K562 (cell line): ENCODE measurements at regions not wholly inside any gene's neighbourhood (a gene's known extent, or its start where the extent isn't known, plus 50 kb on each side); places are given as distances from the start of the nearest gene placed in this dataset.
A peak's percentile ranks its signal among the peaks of the same experiment; 100 is the strongest.

Experiments used
- C11orf30 ChIP-seq: fragments of 450-650 bp; IDR thresholded peaks from 2 replicates; pipeline ENCODE4 v1.6.1; 2016; ENCODE audit warnings: low read depth, mild to moderate bottlenecking
- MAFF ChIP-seq: IDR thresholded peaks from 2 replicates; pipeline ENCODE4 v1.6.1; 2012; ENCODE audit warnings: low read length, improper control_type of control experiment
- MAFG ChIP-seq: fragments of 450-650 bp; conservative IDR thresholded peaks from 2 replicates; pipeline ENCODE4 v1.6.1; 2016; ENCODE audit warnings: missing genetic modification characterization, missing compliant biosample characterization
- MAFK ChIP-seq: IDR thresholded peaks from 2 replicates; pipeline ENCODE4 v1.6.1; 2011; ENCODE audit warnings: low read length, improper control_type of control experiment
- TFAP4 ChIP-seq: sonication (generic); formaldehyde crosslinking; IDR thresholded peaks from 2 replicates; pipeline ENCODE4 v1.8.0; 2022; ENCODE audit warnings: missing genetic modification reagents, mild to moderate bottlenecking, moderate library complexity, borderline replicate concordance
- ZBTB17 ChIP-seq: fragments of 450-650 bp; formaldehyde crosslinking; IDR thresholded peaks from 2 replicates; pipeline ENCODE4 v1.4.0; 2020; ENCODE audit warnings: mild to moderate bottlenecking
- ZNF316 ChIP-seq: fragments of 450-650 bp; IDR thresholded peaks from 2 replicates; pipeline ENCODE4 v1.6.1; 2016
- TF ChIP-seq, protein P1 (sequence below): fragments of 250-450 bp; sonication (Bioruptor Pico); IDR thresholded peaks from 2 replicates; pipeline ENCODE4 v1.5.0; 2021
- TF ChIP-seq, protein P2 (sequence below): IDR thresholded peaks from 2 replicates; pipeline ENCODE4 v1.6.1; 2011; ENCODE audit warnings: borderline replicate concordance, low read depth, mild to moderate bottlenecking, moderate library complexity, low read length; ENCODE audit not compliant: insufficient read depth, poor library complexity, severe bottlenecking

DNA sequence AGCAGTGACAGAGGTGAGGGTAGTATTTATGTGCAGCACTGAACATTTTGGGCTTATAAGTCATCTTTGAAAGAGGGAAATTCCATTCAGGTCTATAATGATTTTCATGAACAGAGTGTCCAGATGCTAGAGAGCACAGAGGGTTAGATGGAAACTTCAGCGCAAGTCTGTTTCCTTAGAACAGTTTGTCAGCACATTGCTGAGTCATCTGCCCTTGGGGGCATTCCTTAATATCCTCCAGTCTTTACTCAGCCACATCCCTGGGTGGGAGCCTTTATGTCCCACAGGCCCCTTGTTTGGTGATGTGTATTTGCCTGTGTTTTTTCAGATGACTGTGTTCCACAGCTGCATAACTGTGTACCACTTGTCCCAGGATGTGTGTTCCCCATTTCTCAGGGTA, 138.5 kb upstream of the S1PR3 start (continued):
- TF ChIP-seq, protein P1, sequence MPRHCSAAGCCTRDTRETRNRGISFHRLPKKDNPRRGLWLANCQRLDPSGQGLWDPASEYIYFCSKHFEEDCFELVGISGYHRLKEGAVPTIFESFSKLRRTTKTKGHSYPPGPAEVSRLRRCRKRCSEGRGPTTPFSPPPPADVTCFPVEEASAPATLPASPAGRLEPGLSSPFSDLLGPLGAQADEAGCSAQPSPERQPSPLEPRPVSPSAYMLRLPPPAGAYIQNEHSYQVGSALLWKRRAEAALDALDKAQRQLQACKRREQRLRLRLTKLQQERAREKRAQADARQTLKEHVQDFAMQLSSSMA: no peak
- TF ChIP-seq, protein P2, sequence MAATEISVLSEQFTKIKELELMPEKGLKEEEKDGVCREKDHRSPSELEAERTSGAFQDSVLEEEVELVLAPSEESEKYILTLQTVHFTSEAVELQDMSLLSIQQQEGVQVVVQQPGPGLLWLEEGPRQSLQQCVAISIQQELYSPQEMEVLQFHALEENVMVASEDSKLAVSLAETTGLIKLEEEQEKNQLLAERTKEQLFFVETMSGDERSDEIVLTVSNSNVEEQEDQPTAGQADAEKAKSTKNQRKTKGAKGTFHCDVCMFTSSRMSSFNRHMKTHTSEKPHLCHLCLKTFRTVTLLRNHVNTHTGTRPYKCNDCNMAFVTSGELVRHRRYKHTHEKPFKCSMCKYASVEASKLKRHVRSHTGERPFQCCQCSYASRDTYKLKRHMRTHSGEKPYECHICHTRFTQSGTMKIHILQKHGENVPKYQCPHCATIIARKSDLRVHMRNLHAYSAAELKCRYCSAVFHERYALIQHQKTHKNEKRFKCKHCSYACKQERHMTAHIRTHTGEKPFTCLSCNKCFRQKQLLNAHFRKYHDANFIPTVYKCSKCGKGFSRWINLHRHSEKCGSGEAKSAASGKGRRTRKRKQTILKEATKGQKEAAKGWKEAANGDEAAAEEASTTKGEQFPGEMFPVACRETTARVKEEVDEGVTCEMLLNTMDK: no peak
- TF ChIP-seq C11orf30: peak; percentile 82
- TF ChIP-seq MAFF: peak; percentile 52
- peak; percentile 77 for TF ChIP-seq ZNF316
- TF ChIP-seq TFAP4 (CRISPR knock-in tag): no peak
- TF ChIP-seq MAFK: peak; percentile 52; the same call in 1 of the 2 replicates
- TF ChIP-seq ZBTB17 (CRISPR knock-in tag): no peak
- peak; percentile 71 for TF ChIP-seq MAFG
